Mesendoderm (in vitro differentiated cells): ENCODE measurements at regions not wholly inside any gene's neighbourhood (a gene's known extent, or its start where the extent isn't known, plus 50 kb on each side); places are given as distances from the start of the nearest gene placed in this dataset.

Experiments
- DNase-seq: peaks from one replicate; pipeline ENCODE4 v3.0.0; 2013
- H2AK5ac ChIP-seq: 2 replicates; pipeline ENCODE4 v1.6.1; 2013; ENCODE audit warnings: low read length, inconsistent platforms
- H2BK120ac ChIP-seq: 2 replicates; pipeline ENCODE4 v1.6.1; 2013; ENCODE audit warnings: low read depth, mild to moderate bottlenecking, low read length, moderate library complexity, mixed read lengths
- H2BK15ac ChIP-seq: replicated peaks from 2 replicates; pipeline ENCODE4 v1.6.1; 2013; ENCODE audit warnings: low read depth, mild to moderate bottlenecking, moderate library complexity
- H2BK5ac ChIP-seq: 2 replicates; pipeline ENCODE4 v1.6.1; 2013; ENCODE audit warnings: low read length, inconsistent platforms
- H3K18ac ChIP-seq: 2 replicates; pipeline ENCODE4 v1.6.1; 2013; ENCODE audit warnings: mild to moderate bottlenecking, low read length, mixed read lengths
- H3K23ac ChIP-seq: one replicate; pipeline ENCODE4 v1.6.1; 2013; ENCODE audit warnings: low read length
- H3K27ac ChIP-seq: 2 replicates; pipeline ENCODE4 v1.5.1; 2013; ENCODE audit warnings: low read depth, mild to moderate bottlenecking, inconsistent platforms, low read length, moderate library complexity
- H3K27me3 ChIP-seq: 2 replicates; pipeline ENCODE4 v1.6.1; 2013; ENCODE audit warnings: low read length, control low read depth, mild to moderate bottlenecking, inconsistent platforms; ENCODE audit not compliant: insufficient read depth, poor library complexity
- H3K36me3 ChIP-seq: 2 replicates; pipeline ENCODE4 v1.6.1; 2013; ENCODE audit warnings: low read length, inconsistent platforms; ENCODE audit not compliant: control insufficient read depth, insufficient read depth
- H3K4ac ChIP-seq: one replicate; pipeline ENCODE4 v1.6.1; 2013; ENCODE audit warnings: low read depth, mild to moderate bottlenecking, low read length, moderate library complexity
- H3K4me1 ChIP-seq: 2 replicates; pipeline ENCODE4 v1.6.1; 2013; ENCODE audit warnings: low read depth, low read length, inconsistent platforms; ENCODE audit not compliant: control insufficient read depth
- H3K4me2 ChIP-seq: 2 replicates; pipeline ENCODE4 v1.6.1; 2013; ENCODE audit warnings: low read length
- H3K4me3 ChIP-seq: 2 replicates; pipeline ENCODE4 v1.5.1; 2013; ENCODE audit warnings: mild to moderate bottlenecking, low read length
- H3K56ac ChIP-seq: one replicate; pipeline ENCODE4 v1.6.1; 2013; ENCODE audit warnings: low read length
- H3K79me1 ChIP-seq: 2 replicates; pipeline ENCODE4 v1.6.1; 2013; ENCODE audit warnings: low read length, inconsistent platforms
- H3K79me2 ChIP-seq: 2 replicates; pipeline ENCODE4 v1.6.1; 2013; ENCODE audit warnings: mild to moderate bottlenecking, low read length; ENCODE audit not compliant: control insufficient read depth, insufficient read depth
- H3K9ac ChIP-seq: 2 replicates; pipeline ENCODE4 v1.6.1; 2013; ENCODE audit warnings: low read length, inconsistent platforms
- H4K5ac ChIP-seq: one replicate; pipeline ENCODE4 v1.6.1; 2013; ENCODE audit warnings: low read length
- H4K8ac ChIP-seq: one replicate; pipeline ENCODE4 v1.6.1; 2013; ENCODE audit warnings: low read depth, mild to moderate bottlenecking, control low read depth, low read length, moderate library complexity
- WGBS: extraction: QIAGEN DNeasy Blood & Tissue Kit; methylation state at CpG from one replicate; pipeline ENCODE4 v1.1.7; 2013; ENCODE audit warnings: low lambda C conversion rate, missing lambda C conversion rate; ENCODE audit not compliant: insufficient coverage; ENCODE audit errors: extremely low coverage; 5-methylcytosine and 5-hydroxymethylcytosine counted together

GRCh38 chr7:119758254-119758653 is 514.7 kb upstream of the KCND2 start:
- Histone ChIP-seq H3K27ac (no peak overlapping the region), H4K5ac (no peak overlapping the region), H3K36me3 (no peaks in the 10 kb centered on the region), H3K27me3 (no peaks in the 10 kb centered on the region), H3K4me3 (no peak overlapping the region), H4K8ac (no peak overlapping the region), H3K4me2 (no peak overlapping the region), H2BK5ac (no peak overlapping the region), H3K4me1 (no peaks in the 10 kb centered on the region), H3K56ac (no peak overlapping the region), H2AK5ac (no peak overlapping the region), H3K18ac (no peak overlapping the region), H3K79me1 (no peaks in the 10 kb centered on the region), H3K23ac (no peak overlapping the region), H3K79me2 (no peaks in the 10 kb centered on the region), H3K9ac (no peak overlapping the region), H2BK15ac (no peak overlapping the region), H2BK120ac (no peak overlapping the region), H3K4ac (no peak overlapping the region)
- no peak for DNase-seq

- WGBS, result no CpG with 5 or more reads among the region's 1 CpG
- H3K23ac ChIP-seq, result no peak overlapping the region
Measured at GRCh38 chr7:119761776-119762175, 511.2 kb upstream of the KCND2 start.

DNA sequence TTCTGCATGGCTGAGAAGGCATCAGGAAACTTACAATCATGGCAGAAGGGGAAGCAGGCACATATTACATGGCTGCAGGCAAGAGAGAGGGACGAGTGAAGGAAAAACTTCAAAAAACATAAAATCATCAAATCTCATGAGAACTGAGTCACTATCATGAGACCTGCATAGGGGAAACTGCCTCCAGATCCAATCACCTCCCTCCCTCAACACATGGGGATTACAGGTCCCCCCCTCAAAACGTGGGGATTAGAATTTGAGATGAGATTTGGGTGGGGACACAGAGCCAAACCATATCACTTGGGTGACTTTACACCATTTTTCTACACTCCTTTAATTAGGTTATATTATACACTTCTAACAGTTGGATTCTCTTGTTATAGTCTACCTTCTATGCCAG is 490.7 kb upstream of the KCND2 start:
- H3K4me3 ChIP-seq, result no peak overlapping the region
- H3K36me3 ChIP-seq, result no peaks in the 10 kb centered on the region
- H2BK5ac ChIP-seq, result no peak overlapping the region
- no peak overlapping the region for H4K5ac ChIP-seq
- no peak overlapping the region for H3K56ac ChIP-seq
- no peak overlapping the region for H3K18ac ChIP-seq
- no peaks in the 10 kb centered on the region for H3K79me1 ChIP-seq
- no CpG with 5 or more reads among the region's 2 CpGs for WGBS
- no peaks in the 10 kb centered on the region for H3K27me3 ChIP-seq
- no peak overlapping the region for H3K9ac ChIP-seq
- H3K4me1 ChIP-seq, result no peaks in the 10 kb centered on the region
- no peak overlapping the region for H4K8ac ChIP-seq
- H3K4me2 ChIP-seq, result no peak overlapping the region
- no peak overlapping the region for H3K4ac ChIP-seq
- no peaks in the 10 kb centered on the region for H3K79me2 ChIP-seq
- H2AK5ac ChIP-seq, result no peak overlapping the region
- no peak overlapping the region for H3K23ac ChIP-seq
- H3K27ac ChIP-seq, result no peak overlapping the region
- H2BK15ac ChIP-seq, result no peak overlapping the region
- no peak overlapping the region for H2BK120ac ChIP-seq
- no peak for DNase-seq

More at GRCh38 chr7:119761776-119762175, 511.2 kb upstream of the KCND2 start:
- Histone ChIP-seq H4K8ac (no peak overlapping the region), H3K27me3 (no peaks in the 10 kb centered on the region), H3K56ac (no peak overlapping the region), H3K36me3 (no peaks in the 10 kb centered on the region), H3K79me1 (no peaks in the 10 kb centered on the region), H4K5ac (no peak overlapping the region), H2BK5ac (no peak overlapping the region), H3K4me1 (no peaks in the 10 kb centered on the region), H2AK5ac (no peak overlapping the region), H3K4ac (no peak overlapping the region), H2BK120ac (no peak overlapping the region), H2BK15ac (no peak overlapping the region), H3K4me2 (no peak overlapping the region), H3K79me2 (no peaks in the 10 kb centered on the region), H3K27ac (no peak overlapping the region), H3K9ac (no peak overlapping the region), H3K4me3 (no peak overlapping the region), H3K18ac (no peak overlapping the region)
- no peak for DNase-seq

- H3K4me3 ChIP-seq, result no peak overlapping the region
- H2BK5ac ChIP-seq, result no peak overlapping the region
- H3K56ac ChIP-seq, result no peak overlapping the region
- no peak for DNase-seq
- H3K27ac ChIP-seq, result no peak overlapping the region
- no peak overlapping the region for H2BK15ac ChIP-seq
- no peak overlapping the region for H3K9ac ChIP-seq
- H3K27me3 ChIP-seq, result no peaks in the 10 kb centered on the region
- no peak overlapping the region for H2AK5ac ChIP-seq
- no peaks in the 10 kb centered on the region for H3K79me2 ChIP-seq
- H3K4ac ChIP-seq, result no peak overlapping the region
- whole genome bisulfite sequencing, result no CpG with 5 or more reads among the region's 1 CpG
- H3K23ac ChIP-seq, result no peak overlapping the region
- no peaks in the 10 kb centered on the region for H3K36me3 ChIP-seq
- H2BK120ac ChIP-seq, result no peak overlapping the region
- H4K5ac ChIP-seq, result no peak overlapping the region
- no peaks in the 10 kb centered on the region for H3K79me1 ChIP-seq
- H3K4me2 ChIP-seq, result no peak overlapping the region
- no peaks in the 10 kb centered on the region for H3K4me1 ChIP-seq
- no peak overlapping the region for H3K18ac ChIP-seq
- no peak overlapping the region for H4K8ac ChIP-seq
Measured at GRCh38 chr7:119783799-119784198, 489.2 kb upstream of the KCND2 start.

DNA sequence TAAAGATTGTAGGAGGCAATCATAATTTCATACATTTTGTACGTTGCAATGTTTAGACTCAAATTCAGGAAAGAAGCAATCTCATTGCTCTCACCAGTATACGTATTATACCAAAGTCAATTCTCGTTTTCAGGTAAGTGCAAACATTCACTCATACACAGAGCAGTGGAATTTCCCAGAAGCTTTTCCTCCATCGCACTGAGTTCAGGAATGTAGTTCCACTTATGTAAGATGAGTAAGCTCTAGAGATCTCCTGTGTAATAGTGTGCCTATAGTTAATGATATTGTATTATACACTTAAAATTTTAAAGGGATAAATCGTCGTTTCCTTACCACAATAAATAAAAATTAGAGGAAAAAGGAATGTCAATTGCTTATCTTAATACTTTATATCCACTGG is 470.8 kb upstream of the KCND2 start:
- no peak for DNase-seq
- H3K36me3 ChIP-seq, result no peaks in the 10 kb centered on the region
- H2BK5ac ChIP-seq, result no peak overlapping the region
- no peaks in the 10 kb centered on the region for H3K79me1 ChIP-seq
- H3K9ac ChIP-seq, result no peak overlapping the region
- no peak overlapping the region for H2BK120ac ChIP-seq
- no peak overlapping the region for H2AK5ac ChIP-seq
- no peak overlapping the region for H3K27ac ChIP-seq
- no peak overlapping the region for H4K5ac ChIP-seq
- no peak overlapping the region for H3K23ac ChIP-seq
- no CpG with 5 or more reads among the region's 6 CpGs for WGBS
- no peak overlapping the region for H2BK15ac ChIP-seq
- no peaks in the 10 kb centered on the region for H3K79me2 ChIP-seq
- H3K4me1 ChIP-seq, result no peaks in the 10 kb centered on the region
- H3K4me3 ChIP-seq, result no peak overlapping the region
- H3K27me3 ChIP-seq, result no peaks in the 10 kb centered on the region
- H3K4me2 ChIP-seq, result no peak overlapping the region
- no peak overlapping the region for H3K4ac ChIP-seq
- no peak overlapping the region for H3K56ac ChIP-seq
- H4K8ac ChIP-seq, result no peak overlapping the region
- H3K18ac ChIP-seq, result no peak overlapping the region

- H3K36me3 ChIP-seq, result no peaks in the 10 kb centered on the region
- H3K4me1 ChIP-seq, result no peaks in the 10 kb centered on the region
- WGBS, result no CpG with 5 or more reads among the region's 3 CpGs
- no peak overlapping the region for H4K5ac ChIP-seq
- H3K4me2 ChIP-seq, result no peak overlapping the region
- no peak overlapping the region for H3K18ac ChIP-seq
- H3K23ac ChIP-seq, result no peak overlapping the region
- no peaks in the 10 kb centered on the region for H3K27me3 ChIP-seq
- no peak overlapping the region for H4K8ac ChIP-seq
- H2BK15ac ChIP-seq, result no peak overlapping the region
- H3K9ac ChIP-seq, result no peak overlapping the region
- no peak overlapping the region for H3K27ac ChIP-seq
- H2BK120ac ChIP-seq, result no peak overlapping the region
- no peak overlapping the region for H2BK5ac ChIP-seq
- DNase-seq, result no peak
- H3K79me1 ChIP-seq, result no peaks in the 10 kb centered on the region
- H3K56ac ChIP-seq, result no peak overlapping the region
- H3K4ac ChIP-seq, result no peak overlapping the region
- H2AK5ac ChIP-seq, result no peak overlapping the region
- no peaks in the 10 kb centered on the region for H3K79me2 ChIP-seq
- no peak overlapping the region for H3K4me3 ChIP-seq
Measured at GRCh38 chr7:119825091-119825655, 447.8 kb upstream of the KCND2 start.
